Mesendoderm (in vitro differentiated cells): ENCODE measurements at regions not wholly inside any gene's neighbourhood (a gene's known extent, or its start where the extent isn't known, plus 50 kb on each side); places are given as distances from the start of the nearest gene placed in this dataset.

ENCODE experiments used
- DNase-seq: peaks from one replicate; pipeline ENCODE4 v3.0.0; 2013
- H2AK5ac ChIP-seq: 2 replicates; pipeline ENCODE4 v1.6.1; 2013; ENCODE audit warnings: low read length, inconsistent platforms
- H2BK120ac ChIP-seq: 2 replicates; pipeline ENCODE4 v1.6.1; 2013; ENCODE audit warnings: low read depth, mild to moderate bottlenecking, low read length, moderate library complexity, mixed read lengths
- H2BK15ac ChIP-seq: replicated peaks from 2 replicates; pipeline ENCODE4 v1.6.1; 2013; ENCODE audit warnings: low read depth, mild to moderate bottlenecking, moderate library complexity
- H2BK5ac ChIP-seq: 2 replicates; pipeline ENCODE4 v1.6.1; 2013; ENCODE audit warnings: low read length, inconsistent platforms
- H3K18ac ChIP-seq: 2 replicates; pipeline ENCODE4 v1.6.1; 2013; ENCODE audit warnings: mild to moderate bottlenecking, low read length, mixed read lengths
- H3K23ac ChIP-seq: one replicate; pipeline ENCODE4 v1.6.1; 2013; ENCODE audit warnings: low read length
- H3K27ac ChIP-seq: 2 replicates; pipeline ENCODE4 v1.5.1; 2013; ENCODE audit warnings: low read depth, mild to moderate bottlenecking, inconsistent platforms, low read length, moderate library complexity
- H3K27me3 ChIP-seq: 2 replicates; pipeline ENCODE4 v1.6.1; 2013; ENCODE audit warnings: low read length, control low read depth, mild to moderate bottlenecking, inconsistent platforms; ENCODE audit not compliant: insufficient read depth, poor library complexity
- H3K36me3 ChIP-seq: 2 replicates; pipeline ENCODE4 v1.6.1; 2013; ENCODE audit warnings: low read length, inconsistent platforms; ENCODE audit not compliant: control insufficient read depth, insufficient read depth
- H3K4ac ChIP-seq: one replicate; pipeline ENCODE4 v1.6.1; 2013; ENCODE audit warnings: low read depth, mild to moderate bottlenecking, low read length, moderate library complexity
- H3K4me1 ChIP-seq: 2 replicates; pipeline ENCODE4 v1.6.1; 2013; ENCODE audit warnings: low read depth, low read length, inconsistent platforms; ENCODE audit not compliant: control insufficient read depth
- H3K4me2 ChIP-seq: 2 replicates; pipeline ENCODE4 v1.6.1; 2013; ENCODE audit warnings: low read length
- H3K4me3 ChIP-seq: 2 replicates; pipeline ENCODE4 v1.5.1; 2013; ENCODE audit warnings: mild to moderate bottlenecking, low read length
- H3K56ac ChIP-seq: one replicate; pipeline ENCODE4 v1.6.1; 2013; ENCODE audit warnings: low read length
- H3K79me1 ChIP-seq: 2 replicates; pipeline ENCODE4 v1.6.1; 2013; ENCODE audit warnings: low read length, inconsistent platforms
- H3K79me2 ChIP-seq: 2 replicates; pipeline ENCODE4 v1.6.1; 2013; ENCODE audit warnings: mild to moderate bottlenecking, low read length; ENCODE audit not compliant: control insufficient read depth, insufficient read depth
- H3K9ac ChIP-seq: 2 replicates; pipeline ENCODE4 v1.6.1; 2013; ENCODE audit warnings: low read length, inconsistent platforms
- H4K5ac ChIP-seq: one replicate; pipeline ENCODE4 v1.6.1; 2013; ENCODE audit warnings: low read length
- H4K8ac ChIP-seq: one replicate; pipeline ENCODE4 v1.6.1; 2013; ENCODE audit warnings: low read depth, mild to moderate bottlenecking, control low read depth, low read length, moderate library complexity
- WGBS: extraction: QIAGEN DNeasy Blood & Tissue Kit; methylation state at CpG from one replicate; pipeline ENCODE4 v1.1.7; 2013; ENCODE audit warnings: low lambda C conversion rate, missing lambda C conversion rate; ENCODE audit not compliant: insufficient coverage; ENCODE audit errors: extremely low coverage; 5-methylcytosine and 5-hydroxymethylcytosine counted together

GRCh38 chr5:26237489-26237888, 800.9 kb downstream of the CDH9 start:
- no peak overlapping the region for H3K9ac ChIP-seq
- no CpG with 5 or more reads among the region's 18 CpGs for WGBS
- no peaks in the 10 kb centered on the region for H3K36me3 ChIP-seq
- H3K18ac ChIP-seq = no peak overlapping the region
- H3K4me3 ChIP-seq = no peak overlapping the region
- no peaks in the 10 kb centered on the region for H3K79me1 ChIP-seq
- no peak for DNase-seq
- H3K23ac ChIP-seq = no peak overlapping the region
- H3K4me1 ChIP-seq = no peaks in the 10 kb centered on the region
- no peak overlapping the region for H2BK5ac ChIP-seq
- no peak overlapping the region for H3K4ac ChIP-seq
- H3K56ac ChIP-seq = no peak overlapping the region
- H2AK5ac ChIP-seq = no peak overlapping the region
- H3K27ac ChIP-seq = no peak overlapping the region
- no peak overlapping the region for H4K5ac ChIP-seq
- no peaks in the 10 kb centered on the region for H3K27me3 ChIP-seq
- no peak overlapping the region for H3K4me2 ChIP-seq
- no peak overlapping the region for H2BK120ac ChIP-seq
- H2BK15ac ChIP-seq = no peak overlapping the region
- H4K8ac ChIP-seq = no peak overlapping the region
- H3K79me2 ChIP-seq = no peaks in the 10 kb centered on the region

GRCh38 chr5:26236936-26237335, 801.5 kb downstream of the CDH9 start:
- Histone ChIP-seq H3K4me3 (no peak overlapping the region), H3K79me1 (no peaks in the 10 kb centered on the region), H3K18ac (no peak overlapping the region), H3K4ac (no peak overlapping the region), H3K9ac (no peak overlapping the region), H3K36me3 (no peaks in the 10 kb centered on the region), H2BK5ac (no peak overlapping the region), H3K79me2 (no peaks in the 10 kb centered on the region), H3K27ac (no peak overlapping the region), H4K8ac (no peak overlapping the region), H3K4me2 (no peak overlapping the region), H3K4me1 (no peaks in the 10 kb centered on the region), H4K5ac (no peak overlapping the region), H2BK120ac (no peak overlapping the region), H3K23ac (no peak overlapping the region), H2BK15ac (no peak overlapping the region), H3K27me3 (no peaks in the 10 kb centered on the region), H2AK5ac (no peak overlapping the region), H3K56ac (no peak overlapping the region)
- no peak for DNase-seq
- no CpG with 5 or more reads among the region's 12 CpGs for WGBS

GRCh38 chr5:26232706-26233105, 805.7 kb downstream of the CDH9 start:
- no peaks in the 10 kb centered on the region for H3K79me1 ChIP-seq
- no CpG with 5 or more reads among the region's 8 CpGs for WGBS

GRCh38 chr5:26231316-26231715, 807.1 kb downstream of the CDH9 start:
- H2BK5ac ChIP-seq = no peak overlapping the region
- H3K79me2 ChIP-seq = no peaks in the 10 kb centered on the region
- no peak for DNase-seq
- no peak overlapping the region for H3K4me3 ChIP-seq
- no peaks in the 10 kb centered on the region for H3K27me3 ChIP-seq
- no peaks in the 10 kb centered on the region for H3K4me1 ChIP-seq
- no CpG with 5 or more reads among the region's 9 CpGs for WGBS
- no peak overlapping the region for H3K18ac ChIP-seq
- no peak overlapping the region for H4K5ac ChIP-seq
- H2BK120ac ChIP-seq = no peak overlapping the region
- H3K9ac ChIP-seq = no peak overlapping the region
- no peak overlapping the region for H2BK15ac ChIP-seq
- no peak overlapping the region for H3K4me2 ChIP-seq
- no peaks in the 10 kb centered on the region for H3K79me1 ChIP-seq
- H2AK5ac ChIP-seq = no peak overlapping the region
- H3K36me3 ChIP-seq = no peaks in the 10 kb centered on the region
- no peak overlapping the region for H3K23ac ChIP-seq
- H3K4ac ChIP-seq = no peak overlapping the region
- H3K56ac ChIP-seq = no peak overlapping the region
- H4K8ac ChIP-seq = no peak overlapping the region
- no peak overlapping the region for H3K27ac ChIP-seq

More at GRCh38 chr5:26232706-26233105, 805.7 kb downstream of the CDH9 start:
- no peak overlapping the region for H3K4me2 ChIP-seq
- H4K8ac ChIP-seq = no peak overlapping the region
- no peak overlapping the region for H3K9ac ChIP-seq
- H4K5ac ChIP-seq = no peak overlapping the region
- H3K36me3 ChIP-seq = no peaks in the 10 kb centered on the region
- H2BK5ac ChIP-seq = no peak overlapping the region
- no peak overlapping the region for H3K56ac ChIP-seq
- no peak for DNase-seq
- H3K4ac ChIP-seq = no peak overlapping the region
- H3K23ac ChIP-seq = no peak overlapping the region
- no peak overlapping the region for H2BK15ac ChIP-seq
- no peak overlapping the region for H2AK5ac ChIP-seq
- no peaks in the 10 kb centered on the region for H3K27me3 ChIP-seq
- H3K4me1 ChIP-seq = no peaks in the 10 kb centered on the region
- H2BK120ac ChIP-seq = no peak overlapping the region
- H3K4me3 ChIP-seq = no peak overlapping the region
- no peak overlapping the region for H3K18ac ChIP-seq
- H3K79me2 ChIP-seq = no peaks in the 10 kb centered on the region
- H3K27ac ChIP-seq = no peak overlapping the region

- Histone ChIP-seq H2BK5ac (no peak overlapping the region), H3K4me1 (no peaks in the 10 kb centered on the region), H3K79me1 (no peaks in the 10 kb centered on the region), H3K79me2 (no peaks in the 10 kb centered on the region), H3K9ac (no peak overlapping the region), H3K18ac (no peak overlapping the region), H3K27me3 (no peaks in the 10 kb centered on the region), H3K27ac (no peak overlapping the region), H4K5ac (no peak overlapping the region), H3K4me3 (no peak overlapping the region), H3K36me3 (no peaks in the 10 kb centered on the region), H4K8ac (no peak overlapping the region), H2BK120ac (no peak overlapping the region), H2AK5ac (no peak overlapping the region), H3K23ac (no peak overlapping the region), H2BK15ac (no peak overlapping the region), H3K4ac (no peak overlapping the region), H3K56ac (no peak overlapping the region), H3K4me2 (no peak overlapping the region)
- WGBS = no CpG with 5 or more reads among the region's 8 CpGs
- no peak for DNase-seq
Measured at GRCh38 chr5:26229848-26230247, 808.5 kb downstream of the CDH9 start.

- no peak overlapping the region for H3K27ac ChIP-seq
Measured at GRCh38 chr5:26227245-26227644, 811.1 kb downstream of the CDH9 start.

More at GRCh38 chr5:26227245-26227644, 811.1 kb downstream of the CDH9 start:
- H3K36me3 ChIP-seq = no peaks in the 10 kb centered on the region
- H3K56ac ChIP-seq = no peak overlapping the region
- WGBS = no CpG with 5 or more reads among the region's 6 CpGs
- no peak overlapping the region for H2BK5ac ChIP-seq
- DNase-seq = no peak
- no peak overlapping the region for H2AK5ac ChIP-seq
- no peak overlapping the region for H3K4me2 ChIP-seq
- no peak overlapping the region for H4K5ac ChIP-seq
- no peaks in the 10 kb centered on the region for H3K4me1 ChIP-seq
- no peaks in the 10 kb centered on the region for H3K79me2 ChIP-seq
- H3K18ac ChIP-seq = no peak overlapping the region
- no peak overlapping the region for H2BK15ac ChIP-seq
- no peak overlapping the region for H3K4ac ChIP-seq
- no peak overlapping the region for H2BK120ac ChIP-seq
- no peak overlapping the region for H4K8ac ChIP-seq
- H3K27me3 ChIP-seq = no peaks in the 10 kb centered on the region
- no peak overlapping the region for H3K9ac ChIP-seq
- H3K79me1 ChIP-seq = no peaks in the 10 kb centered on the region
- no peak overlapping the region for H3K4me3 ChIP-seq
- H3K23ac ChIP-seq = no peak overlapping the region
